Mammary epithelial cell (primary cell): ENCODE measurements at regions not wholly inside any gene's neighbourhood (a gene's known extent, or its start where the extent isn't known, plus 50 kb on each side); places are given as distances from the start of the nearest gene placed in this dataset.
"Not testable (repeated sequence)": the region's sequence is repeated elsewhere in the genome, so short reads cannot be mapped to it uniquely, and the experiment has no call there.

Experiments
- CTCF ChIP-seq, 2 donors: IDR thresholded peaks in 1 of 2; conservative IDR thresholded peaks in 1 of 2; 2 replicates each; pipeline ENCODE4 v1.5.1; 2011 to 2012; ENCODE audit warnings: inconsistent platforms in 2 of 2, low read length in 2 of 2, mild to moderate bottlenecking in 2 of 2, control low read depth in 1 of 2, low read depth in 1 of 2; ENCODE audit not compliant: insufficient read depth in 1 of 2; ENCODE audit errors: extremely low read depth in 1 of 2
- EZH2 ChIP-seq: IDR thresholded peaks from 2 replicates; pipeline ENCODE4 v1.6.1; 2012; ENCODE audit warnings: low read length, inconsistent platforms, borderline replicate concordance

- not testable (repeated sequence) for TF ChIP-seq CTCF (conservative IDR thresholded peaks at IDR 0.05 in 1 of 2, IDR thresholded peaks at IDR 0.05 in 1 of 2; ENCODE audit: extremely low read depth in 1 of 2, insufficient read depth in 1 of 2, low read depth in 1 of 2, low read length in 2 of 2); EZH2
These were observed 104.1 kb upstream of the ZNF438 start for GRCh38 chr10:31135791-31136190.
